KMS-11 (cell line): ENCODE measurements at regions not wholly inside any gene's neighbourhood (a gene's known extent, or its start where the extent isn't known, plus 50 kb on each side); places are given as distances from the start of the nearest gene placed in this dataset.

Source experiments
- H2AFZ ChIP-seq: fragments of 200-600 bp; sonication (generic); 2 replicates; pipeline ENCODE4 v1.6.1; 2016; ENCODE audit warnings: antibody characterized with exemption, mixed run types, low read depth
- H3K27ac ChIP-seq: fragments of 200-600 bp; sonication (generic); 2 replicates; pipeline ENCODE4 v1.6.1; 2016; ENCODE audit warnings: mild to moderate bottlenecking, mixed run types
- H3K27me3 ChIP-seq: fragments of 200-600 bp; sonication (generic); 2 replicates; pipeline ENCODE4 v1.6.1; 2017; ENCODE audit warnings: mild to moderate bottlenecking, low read depth, mixed run types, moderate library complexity; ENCODE audit not compliant: insufficient read depth
- H3K36me3 ChIP-seq: fragments of 200-600 bp; sonication (generic); 2 replicates; pipeline ENCODE4 v1.6.1; 2017; ENCODE audit warnings: mild to moderate bottlenecking, mixed run types; ENCODE audit not compliant: insufficient read depth
- H3K4me1 ChIP-seq: fragments of 200-600 bp; sonication (generic); 2 replicates; pipeline ENCODE4 v1.6.1; 2016; ENCODE audit warnings: mild to moderate bottlenecking, low read depth, mixed run types; ENCODE audit not compliant: poor library complexity, severe bottlenecking
- H3K4me2 ChIP-seq: fragments of 200-600 bp; sonication (generic); 2 replicates; pipeline ENCODE4 v1.7.0; 2016; ENCODE audit warnings: mild to moderate bottlenecking, mixed run types
- H3K4me3 ChIP-seq: fragments of 200-600 bp; sonication (generic); IDR thresholded peaks from 2 replicates; pipeline ENCODE4 v1.6.1; 2017; ENCODE audit warnings: low read depth, low read length, mixed read lengths; ENCODE audit not compliant: insufficient read depth
- H3K79me2 ChIP-seq: fragments of 200-600 bp; sonication (generic); 2 replicates; pipeline ENCODE4 v1.6.1; 2016; ENCODE audit warnings: low read depth, mixed run types; ENCODE audit not compliant: insufficient read depth
- H3K9ac ChIP-seq: fragments of 200-600 bp; sonication (generic); 2 replicates; pipeline ENCODE4 v1.6.1; 2016; ENCODE audit warnings: mild to moderate bottlenecking, mixed run types
- H4K20me1 ChIP-seq: fragments of 200-600 bp; sonication (generic); 2 replicates; pipeline ENCODE4 v1.6.1; 2016; ENCODE audit warnings: mild to moderate bottlenecking, mixed run types; ENCODE audit not compliant: insufficient read depth
- TF ChIP-seq, protein P1 (sequence below): fragments of 200-600 bp; sonication (generic); conservative IDR thresholded peaks from 2 replicates; pipeline ENCODE4 v1.6.1; 2017; ENCODE audit warnings: low read depth, mild to moderate bottlenecking, antibody characterized with exemption, low read length, moderate library complexity, mixed read lengths

- Histone ChIP-seq H3K36me3 (no peaks in the 10 kb centered on the region), H3K4me2 (peak overlapping the region; percentile 43; the same call in 1 of the 2 replicates), H3K4me1 (peaks cover 24% of the 10 kb centered on the region), H2AFZ (no peak overlapping the region), H4K20me1 (no peaks in the 10 kb centered on the region; the same call in none of the 2 replicates), H3K27me3 (peaks cover 79% of the 10 kb centered on the region), H3K27ac (no peak overlapping the region), H3K4me3 (no peak overlapping the region), H3K9ac (no peak overlapping the region), H3K79me2 (no peaks in the 10 kb centered on the region)
- TF ChIP-seq, protein P1, sequence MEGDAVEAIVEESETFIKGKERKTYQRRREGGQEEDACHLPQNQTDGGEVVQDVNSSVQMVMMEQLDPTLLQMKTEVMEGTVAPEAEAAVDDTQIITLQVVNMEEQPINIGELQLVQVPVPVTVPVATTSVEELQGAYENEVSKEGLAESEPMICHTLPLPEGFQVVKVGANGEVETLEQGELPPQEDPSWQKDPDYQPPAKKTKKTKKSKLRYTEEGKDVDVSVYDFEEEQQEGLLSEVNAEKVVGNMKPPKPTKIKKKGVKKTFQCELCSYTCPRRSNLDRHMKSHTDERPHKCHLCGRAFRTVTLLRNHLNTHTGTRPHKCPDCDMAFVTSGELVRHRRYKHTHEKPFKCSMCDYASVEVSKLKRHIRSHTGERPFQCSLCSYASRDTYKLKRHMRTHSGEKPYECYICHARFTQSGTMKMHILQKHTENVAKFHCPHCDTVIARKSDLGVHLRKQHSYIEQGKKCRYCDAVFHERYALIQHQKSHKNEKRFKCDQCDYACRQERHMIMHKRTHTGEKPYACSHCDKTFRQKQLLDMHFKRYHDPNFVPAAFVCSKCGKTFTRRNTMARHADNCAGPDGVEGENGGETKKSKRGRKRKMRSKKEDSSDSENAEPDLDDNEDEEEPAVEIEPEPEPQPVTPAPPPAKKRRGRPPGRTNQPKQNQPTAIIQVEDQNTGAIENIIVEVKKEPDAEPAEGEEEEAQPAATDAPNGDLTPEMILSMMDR: no peak
Measured at GRCh38 chr2:198371921-198372543, 567.6 kb downstream of the PLCL1 start.

DNA sequence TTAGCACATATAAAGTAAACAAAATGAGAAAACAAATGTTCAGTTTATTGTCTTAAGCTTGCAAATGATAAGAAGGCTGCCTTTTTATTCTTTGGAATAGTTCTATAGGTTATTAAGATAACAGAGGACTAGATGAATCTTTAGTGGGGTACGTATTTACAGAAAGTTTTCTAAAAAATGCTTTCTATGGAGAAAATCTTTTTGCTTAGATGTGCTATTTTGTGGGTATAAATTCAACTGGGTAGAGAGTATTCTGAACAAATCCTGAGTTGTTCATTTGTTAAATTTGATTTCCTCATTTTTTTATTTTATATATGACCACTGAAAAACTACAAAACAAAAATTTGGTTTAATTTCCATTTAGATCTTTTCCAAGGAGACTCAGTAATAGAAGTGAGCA is 566.9 kb downstream of the PLCL1 start:
- H3K4me2 ChIP-seq: peak overlapping the region; percentile 43; the same call in 1 of the 2 replicates
- H3K79me2 ChIP-seq: no peaks in the 10 kb centered on the region
- peaks cover 85% of the 10 kb centered on the region for H3K27me3 ChIP-seq
- no peak overlapping the region for H3K9ac ChIP-seq
- no peak overlapping the region for H3K27ac ChIP-seq
- TF ChIP-seq, protein P1: no peak
- no peak overlapping the region for H2AFZ ChIP-seq
- no peaks in the 10 kb centered on the region; the same call in none of the 2 replicates for H4K20me1 ChIP-seq
- peaks cover 24% of the 10 kb centered on the region for H3K4me1 ChIP-seq
- H3K36me3 ChIP-seq: no peaks in the 10 kb centered on the region
- no peak overlapping the region for H3K4me3 ChIP-seq

DNA sequence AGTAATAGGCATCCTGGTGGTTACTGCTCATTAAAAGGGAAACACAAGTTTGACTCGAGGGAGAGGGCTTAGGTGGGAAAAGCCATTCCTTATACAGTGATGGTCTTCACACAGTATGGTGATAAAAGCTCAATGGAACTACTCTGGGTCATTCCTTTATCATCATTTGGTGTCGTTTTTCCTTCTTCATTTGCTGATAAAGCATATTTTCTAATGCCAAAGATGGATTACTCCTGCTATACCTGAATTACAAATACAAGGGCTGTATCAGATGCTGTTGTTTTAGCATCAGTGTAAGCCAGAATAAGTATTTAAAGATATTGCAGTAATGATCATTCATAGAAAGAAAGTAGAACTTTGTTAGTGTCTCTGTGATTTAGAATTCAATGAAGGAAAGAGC is 563.7 kb downstream of the PLCL1 start:
- no peaks in the 10 kb centered on the region for H3K79me2 ChIP-seq
- TF ChIP-seq, protein P1: no peak
- H3K9ac ChIP-seq: no peak overlapping the region
- no peak overlapping the region for H2AFZ ChIP-seq
- no peaks in the 10 kb centered on the region; the same call in 1 of the 2 replicates for H4K20me1 ChIP-seq
- H3K27ac ChIP-seq: no peak overlapping the region
- H3K27me3 ChIP-seq: peaks cover 52% of the 10 kb centered on the region
- H3K4me2 ChIP-seq: no peak overlapping the region
- H3K36me3 ChIP-seq: no peaks in the 10 kb centered on the region
- H3K4me3 ChIP-seq: no peak overlapping the region
- H3K4me1 ChIP-seq: peaks cover 24% of the 10 kb centered on the region

- Histone ChIP-seq H4K20me1 (no peaks in the 10 kb centered on the region), H3K4me1 (no peaks in the 10 kb centered on the region), H3K27me3 (peaks cover 8% of the 10 kb centered on the region; the same call in 1 of the 2 replicates), H3K79me2 (no peaks in the 10 kb centered on the region), H2AFZ (no peak overlapping the region), H3K4me2 (no peak overlapping the region), H3K36me3 (no peaks in the 10 kb centered on the region), H3K4me3 (no peak overlapping the region), H3K9ac (no peak overlapping the region), H3K27ac (no peak overlapping the region)
- TF ChIP-seq, protein P1: no peak
Measured at GRCh38 chr2:198362740-198363139, 558.3 kb downstream of the PLCL1 start.
